Activated CD8-positive, alpha-beta memory T cell treated with anti-CD3 and anti-CD28 coated beads, Interleukin-2, amount 50 U/mL, for 48 hours (primary cell): ENCODE measurements at regions not wholly inside any gene's neighbourhood (a gene's known extent, or its start where the extent isn't known, plus 50 kb on each side); places are given as distances from the start of the nearest gene placed in this dataset.
"Not testable (repeated sequence)": the region's sequence is repeated elsewhere in the genome, so short reads cannot be mapped to it uniquely, and the experiment has no call there.

ENCODE experiments used
- DNase-seq: peaks from one replicate; pipeline ENCODE4 v3.0.0-alpha.2; 2020

DNA sequence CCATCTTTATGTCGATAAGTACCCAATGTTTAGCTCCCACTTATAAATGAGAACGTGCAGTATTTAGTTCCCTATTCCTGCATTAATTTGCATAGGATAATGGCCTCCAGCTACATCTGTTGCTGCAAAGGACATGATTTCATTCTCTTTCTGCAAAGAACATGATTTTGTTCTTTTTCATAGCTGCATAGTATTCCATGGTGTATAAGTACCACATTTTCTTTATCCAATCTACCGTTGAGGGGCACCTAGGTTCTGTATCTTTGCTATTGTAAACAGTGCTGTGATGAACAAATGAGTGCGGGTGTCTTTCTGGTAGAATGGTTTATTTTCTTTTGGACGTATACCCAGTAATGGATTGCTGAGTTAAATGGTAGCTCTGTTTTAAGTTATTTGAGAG lies 63.0 kb downstream of the HLX start:
- DNase-seq: no peak

DNA sequence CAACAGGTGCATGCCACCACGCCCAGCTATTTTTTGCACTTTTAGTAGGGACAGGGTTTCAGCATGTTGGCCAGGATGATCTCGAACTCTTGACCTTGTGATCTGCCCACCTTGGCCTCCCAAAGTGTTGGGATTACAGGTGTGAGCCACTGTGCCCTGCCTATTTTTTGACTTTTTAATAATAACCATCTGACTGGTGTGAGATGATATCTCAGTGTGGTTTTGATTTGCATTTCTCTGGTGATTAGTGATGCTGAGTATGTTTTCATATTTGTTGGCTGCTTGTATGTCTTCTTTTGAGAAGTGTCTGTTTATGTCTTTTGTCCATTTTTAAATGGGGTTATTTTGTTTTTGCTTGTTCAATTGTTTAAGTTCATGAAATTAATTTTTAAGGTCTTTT lies 63.7 kb downstream of the HLX start:
- not testable (repeated sequence) for DNase-seq

DNA sequence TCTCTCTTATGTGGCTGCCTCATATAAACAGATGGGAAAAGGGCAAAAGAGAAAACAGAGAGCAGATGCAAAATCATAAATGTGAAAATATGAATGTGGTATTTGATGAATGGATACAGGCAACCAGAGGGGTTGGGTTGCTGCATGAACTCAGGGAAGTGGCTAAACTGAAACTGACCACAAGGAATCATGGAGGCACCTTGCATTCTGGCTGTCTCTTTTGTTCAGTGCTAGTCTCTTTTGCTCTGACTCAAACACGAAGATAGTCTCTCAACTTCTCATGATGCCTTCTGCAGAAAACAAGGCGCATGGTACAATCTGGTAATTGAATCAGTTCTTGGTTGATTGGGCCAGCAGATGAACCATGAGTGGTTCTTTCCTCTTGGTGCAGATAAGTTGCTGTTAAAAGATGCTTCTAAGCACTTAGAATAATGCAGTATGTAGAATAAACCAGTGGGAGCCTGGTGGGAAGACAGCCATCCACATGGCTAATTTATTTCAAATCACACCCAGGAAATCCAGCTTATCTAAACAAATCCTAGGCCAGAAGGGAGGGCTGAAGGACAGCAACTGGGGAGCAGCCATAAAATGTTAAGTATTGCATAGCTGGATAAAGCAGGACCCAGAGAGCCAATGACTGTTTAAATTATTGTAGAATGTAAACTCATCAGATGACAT lies 64.2 kb downstream of the HLX start:
- DNase-seq: no peak

DNA sequence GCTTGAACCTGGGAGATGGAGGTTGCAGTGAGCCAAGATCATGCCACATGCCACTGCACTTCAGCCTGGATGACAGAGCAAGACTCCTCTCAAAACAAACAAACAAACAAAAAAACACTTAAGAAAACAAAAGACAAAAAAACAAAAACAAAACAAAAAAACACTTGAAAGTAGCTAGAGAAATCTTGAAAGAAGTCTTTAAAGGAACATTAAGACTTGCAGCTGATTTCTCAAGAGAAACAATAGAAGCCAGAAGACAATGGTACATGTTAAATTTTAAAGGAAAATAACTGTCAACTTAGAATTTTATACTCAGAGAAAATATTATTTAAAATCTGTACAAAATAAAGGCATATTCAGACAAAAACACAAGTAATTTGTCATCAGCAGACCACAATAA lies 71.3 kb downstream of the HLX start:
- DNase-seq: no peak

DNA sequence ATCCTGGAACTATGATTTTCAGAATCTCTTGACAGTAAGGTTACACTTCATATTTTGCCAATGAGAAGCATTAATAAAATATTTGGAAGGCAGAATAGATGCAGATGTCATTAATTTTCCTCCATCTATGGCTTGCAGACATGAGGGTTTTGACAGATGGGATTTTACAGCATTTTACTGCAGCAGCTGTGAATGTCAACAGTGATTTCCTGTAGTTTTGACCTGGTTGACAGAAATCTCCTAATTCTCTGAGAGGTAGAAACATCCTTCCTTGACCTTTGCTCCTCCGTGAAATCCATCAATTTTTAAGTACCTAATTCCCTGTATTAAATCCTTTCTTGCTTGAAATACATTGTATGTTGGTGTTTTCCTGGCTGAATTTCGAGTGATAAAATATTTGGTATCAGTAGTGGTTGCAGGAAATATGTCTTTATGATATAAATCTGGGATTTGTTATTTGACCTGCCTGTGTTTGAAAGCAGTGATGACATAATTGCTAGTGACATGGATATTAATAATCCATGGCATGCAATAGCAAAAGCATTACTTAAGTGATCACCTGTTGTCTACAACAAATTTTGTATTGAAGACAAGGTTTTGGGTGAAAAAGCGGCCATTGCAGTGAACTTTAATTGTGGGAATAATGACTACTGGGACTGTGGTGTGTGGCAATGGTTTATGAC lies 73.9 kb downstream of the HLX start:
- DNase-seq: no peak

DNA sequence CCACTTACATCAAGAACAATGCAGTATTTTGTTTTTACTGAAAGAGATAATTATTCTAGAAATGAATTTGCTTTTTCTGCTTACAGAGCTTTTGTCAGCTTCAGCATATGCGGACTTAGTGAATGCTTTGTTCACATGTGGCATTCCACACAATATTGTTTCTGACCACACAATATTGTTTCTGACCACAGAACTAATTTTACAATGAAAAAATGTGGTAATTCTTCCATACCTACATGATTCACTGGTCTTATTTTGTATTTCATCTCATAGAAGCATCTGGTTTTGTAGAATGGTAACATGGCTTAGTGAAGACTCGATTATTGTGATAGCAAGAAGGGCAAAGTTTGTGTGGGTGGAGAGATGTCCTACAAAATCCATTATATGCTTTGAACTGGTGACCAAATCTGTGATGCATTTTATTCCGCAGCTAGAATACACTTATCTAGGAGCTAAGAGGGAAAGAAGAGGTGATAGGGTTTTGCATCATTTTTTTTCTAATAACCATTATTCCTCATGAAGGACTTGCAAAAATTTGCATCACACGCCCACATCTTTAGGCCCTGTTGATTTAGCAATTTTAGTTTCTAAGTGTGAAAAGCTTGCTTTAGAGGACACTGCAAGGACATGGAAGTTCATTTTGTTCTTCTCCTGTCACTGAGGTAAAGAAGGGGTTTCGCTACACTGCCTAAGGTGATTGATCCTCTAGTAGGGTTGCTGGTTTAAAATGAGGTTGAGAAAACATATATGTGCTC lies 75.3 kb downstream of the HLX start:
- DNase-seq: no peak

DNA sequence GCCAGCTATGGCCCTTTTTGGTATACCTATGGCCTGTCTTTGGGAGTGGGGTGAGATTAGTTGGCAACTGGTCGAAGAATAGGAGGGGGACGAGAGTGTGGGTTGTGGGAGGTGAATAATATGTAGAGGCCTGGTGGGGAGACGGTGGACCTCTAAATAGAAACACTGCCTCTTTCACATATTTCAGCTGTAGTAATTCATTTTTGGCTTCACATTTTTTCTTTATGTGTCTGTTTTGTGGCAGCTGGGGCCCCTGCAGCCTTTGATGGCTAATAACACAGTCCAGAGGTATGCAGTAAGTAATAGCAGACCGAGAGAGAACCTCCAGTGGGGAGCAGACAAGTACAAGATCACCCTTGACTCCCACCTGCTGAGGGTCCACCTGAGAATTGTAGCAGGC lies 75.9 kb downstream of the HLX start:
- DNase-seq: no peak

DNA sequence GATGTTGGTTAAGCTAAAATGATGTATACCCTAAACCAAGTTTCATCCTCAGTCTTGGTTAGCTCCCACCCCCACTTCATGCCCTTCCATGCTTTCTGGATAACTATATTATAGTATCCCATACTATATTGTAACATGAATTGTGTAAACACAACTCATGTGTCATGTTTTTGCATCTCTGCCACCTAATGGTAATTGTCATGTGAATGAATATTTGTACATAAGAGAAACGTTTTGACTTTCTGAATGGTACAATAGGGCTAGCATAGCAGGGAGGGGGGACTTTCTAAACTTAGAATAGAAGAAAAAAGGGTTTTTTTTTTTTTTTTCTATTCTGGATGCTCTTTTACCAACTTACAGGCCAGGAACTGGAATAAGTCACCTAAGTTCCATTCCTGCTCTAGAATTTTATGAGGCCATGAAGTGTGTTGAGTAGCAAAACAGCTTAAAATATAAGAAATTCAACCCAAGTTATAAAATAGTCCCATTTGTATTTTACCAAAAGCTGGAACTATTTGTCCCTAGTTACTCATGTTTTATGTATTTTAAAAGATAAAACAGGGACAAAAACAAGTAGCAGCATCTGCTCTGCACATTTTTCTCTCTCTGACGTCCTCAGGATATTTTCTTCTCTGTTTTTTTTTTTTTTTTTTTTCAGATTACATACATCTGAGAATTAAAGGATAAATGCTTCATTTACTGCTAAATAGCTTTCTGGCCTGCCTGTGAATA lies 77.4 kb downstream of the HLX start:
- DNase-seq: no peak

DNA sequence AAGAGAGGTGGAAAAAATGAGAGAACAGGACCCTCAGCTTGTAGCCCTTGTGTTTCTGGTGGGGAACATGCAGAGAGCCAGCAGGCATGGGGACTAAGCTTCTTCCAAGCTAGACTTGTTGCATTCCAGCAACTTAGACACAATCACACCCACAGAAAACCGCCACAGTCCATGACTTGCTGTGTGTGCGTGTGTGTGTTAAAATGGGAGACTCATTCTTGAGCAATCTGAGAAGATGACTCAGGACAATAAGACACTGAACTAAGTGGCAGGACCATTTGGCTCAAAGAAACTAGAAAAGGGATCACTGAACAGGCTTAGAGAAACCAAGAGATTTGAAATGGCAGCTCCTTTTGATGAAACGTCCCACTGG lies 78.0 kb downstream of the HLX start:
- DNase-seq: no peak

DNA sequence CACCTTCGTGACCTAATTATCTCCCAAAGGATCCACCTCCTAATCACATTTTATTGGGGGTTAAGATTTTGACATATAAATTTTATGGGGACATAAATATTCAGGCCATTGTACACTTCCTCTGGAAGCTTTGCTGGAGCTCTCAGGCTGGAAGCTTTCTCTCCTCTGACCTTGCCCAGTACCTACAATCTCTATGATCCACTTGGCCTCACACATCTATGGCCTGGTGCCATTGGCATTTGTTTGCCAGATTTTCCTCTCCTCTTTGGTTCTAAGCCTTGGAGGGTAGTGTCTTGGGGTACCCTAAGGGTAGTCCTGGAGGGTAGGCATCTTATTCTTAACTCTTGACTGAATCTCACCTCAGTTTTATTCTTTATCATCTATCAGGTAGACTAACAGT lies 79.0 kb downstream of the HLX start:
- no peak for DNase-seq

DNA sequence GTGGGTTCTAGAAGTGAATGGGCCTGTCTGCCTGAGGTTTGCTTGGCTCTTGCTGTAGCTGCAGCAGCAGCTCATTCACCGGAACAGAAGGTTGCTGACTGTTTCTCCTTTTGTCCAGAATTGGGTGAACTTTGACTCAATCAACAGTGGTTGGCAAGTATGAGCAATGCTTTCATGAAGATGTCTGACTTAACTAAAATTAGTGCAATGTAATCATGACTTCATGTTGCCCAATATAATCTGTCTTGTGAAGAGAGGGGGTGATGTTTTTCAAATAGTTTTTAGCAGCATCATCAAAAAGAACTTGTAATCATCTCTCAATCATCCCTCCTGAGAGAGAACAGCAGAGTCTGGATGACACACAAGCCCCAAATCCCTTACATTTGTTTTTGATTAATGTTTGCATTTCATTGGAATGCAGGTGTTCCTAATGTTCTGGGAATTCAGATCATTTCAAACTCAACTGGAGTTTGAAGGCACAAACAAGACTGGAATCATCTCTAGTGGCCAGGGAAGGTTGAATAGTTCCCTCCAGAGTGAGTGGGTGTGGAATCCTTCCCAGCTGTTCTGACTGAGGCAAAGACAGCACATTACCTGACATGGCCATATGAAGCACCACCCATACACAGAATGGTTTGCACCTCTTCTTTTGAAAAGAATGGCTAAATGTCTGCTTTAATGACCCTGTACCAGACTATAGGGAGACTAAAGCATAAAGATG lies 82.9 kb downstream of the HLX start:
- no peak for DNase-seq

DNA sequence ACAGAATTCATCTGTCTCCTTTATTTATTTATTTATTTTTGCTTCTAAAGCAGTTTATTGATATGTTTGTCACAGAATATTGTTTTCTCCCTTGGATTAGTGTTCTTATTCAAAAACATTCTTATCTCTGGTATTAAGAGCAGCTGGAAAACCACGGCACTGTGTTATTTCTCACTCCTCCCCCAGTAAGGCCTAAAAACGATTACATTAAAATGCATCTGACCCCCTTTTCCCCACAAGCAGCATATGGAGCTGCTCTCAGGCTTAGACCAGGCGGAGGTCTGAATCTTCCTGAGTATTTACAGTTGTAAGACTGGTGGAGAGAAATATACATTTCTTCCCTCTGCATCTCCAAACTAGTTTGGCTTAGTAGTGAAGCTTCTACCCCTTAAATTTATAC lies 86.8 kb downstream of the HLX start:
- no peak for DNase-seq

DNA sequence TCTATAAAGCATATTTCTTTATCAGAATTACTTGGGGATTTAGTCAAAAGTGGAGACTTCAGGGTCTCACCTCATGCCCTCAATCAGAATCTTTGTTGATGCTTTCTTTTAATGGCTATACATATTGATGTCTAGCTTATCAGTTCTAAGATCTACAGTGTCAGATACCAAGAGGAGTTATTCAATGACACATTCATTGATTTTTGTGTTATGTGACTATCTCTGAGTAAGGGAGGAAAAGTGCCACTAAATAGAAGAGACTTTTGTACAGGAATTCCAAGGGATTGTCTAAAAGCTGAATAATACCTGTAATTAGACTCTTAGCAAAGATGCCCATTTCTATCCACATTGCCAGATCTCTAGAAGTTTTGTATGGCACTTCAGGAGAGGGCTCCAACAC lies 87.2 kb downstream of the HLX start:
- no peak for DNase-seq

DNA sequence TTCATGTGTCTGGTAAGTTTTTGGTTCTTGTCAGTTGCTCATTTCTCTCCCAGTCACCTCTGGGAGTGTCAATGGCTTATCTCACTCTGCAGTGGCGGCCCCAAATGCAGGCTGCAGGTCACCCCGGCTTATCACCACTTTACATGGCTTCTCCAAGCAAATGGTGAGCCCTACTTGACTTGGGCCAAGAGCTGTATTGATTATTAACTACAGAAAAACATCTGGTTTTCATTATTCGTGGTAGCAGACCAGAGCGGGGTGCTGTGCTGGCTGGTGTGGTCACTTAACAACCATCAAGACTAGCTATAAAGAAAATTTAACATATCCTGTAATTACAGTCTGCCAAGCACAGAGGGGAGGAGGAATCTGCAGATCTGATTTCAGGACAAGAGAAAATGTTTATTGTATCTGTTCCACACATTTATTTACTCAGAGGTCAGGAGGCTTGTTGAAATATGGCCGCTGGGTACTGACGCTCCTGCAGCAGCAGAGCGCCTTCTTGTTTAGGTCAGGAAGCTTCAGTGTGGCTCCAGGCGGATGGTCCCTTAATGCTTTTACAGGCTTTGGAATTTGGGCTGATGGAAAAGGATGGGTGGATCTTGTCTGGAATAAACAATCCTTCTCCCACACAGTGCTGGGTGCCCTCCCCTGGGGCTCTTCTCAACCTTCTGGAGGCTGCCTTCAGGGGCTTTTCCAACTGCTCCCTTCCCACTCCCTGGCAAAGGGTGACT lies 87.8 kb downstream of the HLX start:
- no peak for DNase-seq

DNA sequence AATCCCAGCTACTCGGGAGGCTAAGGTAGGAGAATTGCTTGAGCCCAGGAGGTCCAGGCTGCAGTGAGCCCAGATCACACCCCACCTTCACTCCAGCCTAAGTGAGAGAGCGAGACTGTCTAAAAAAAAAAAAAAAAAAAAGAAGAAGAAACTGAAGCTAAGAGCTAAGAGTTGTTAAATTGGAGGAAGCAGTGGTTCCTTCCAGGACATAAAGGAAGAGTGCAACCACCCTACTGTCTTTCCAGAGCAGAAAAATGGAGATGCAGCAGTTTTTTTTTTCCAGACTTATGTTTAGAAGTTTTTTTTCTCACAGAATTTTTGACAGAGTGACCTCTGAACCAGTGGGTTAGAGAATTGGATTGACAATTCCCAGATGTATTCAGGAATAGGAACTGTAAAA lies 88.7 kb downstream of the HLX start:
- DNase-seq: no peak

DNA sequence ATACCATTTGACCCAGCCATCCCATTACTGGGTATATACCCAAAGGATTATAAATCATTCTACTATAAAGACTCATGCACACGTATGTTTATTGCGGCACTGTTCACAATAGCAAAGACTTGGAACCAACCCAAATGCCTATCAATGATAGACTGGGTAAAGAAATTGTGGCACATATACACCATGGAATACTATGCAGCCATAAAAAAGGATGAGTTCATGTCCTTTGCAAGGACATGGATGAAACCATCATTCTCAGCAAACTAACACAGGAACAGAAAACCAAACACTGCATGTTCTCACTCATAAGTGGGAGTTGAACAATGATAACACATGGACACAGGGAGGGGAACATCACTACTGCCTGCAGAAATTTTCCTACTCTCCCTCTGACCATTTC lies 90.0 kb downstream of the HLX start:
- not testable (repeated sequence) for DNase-seq

DNA sequence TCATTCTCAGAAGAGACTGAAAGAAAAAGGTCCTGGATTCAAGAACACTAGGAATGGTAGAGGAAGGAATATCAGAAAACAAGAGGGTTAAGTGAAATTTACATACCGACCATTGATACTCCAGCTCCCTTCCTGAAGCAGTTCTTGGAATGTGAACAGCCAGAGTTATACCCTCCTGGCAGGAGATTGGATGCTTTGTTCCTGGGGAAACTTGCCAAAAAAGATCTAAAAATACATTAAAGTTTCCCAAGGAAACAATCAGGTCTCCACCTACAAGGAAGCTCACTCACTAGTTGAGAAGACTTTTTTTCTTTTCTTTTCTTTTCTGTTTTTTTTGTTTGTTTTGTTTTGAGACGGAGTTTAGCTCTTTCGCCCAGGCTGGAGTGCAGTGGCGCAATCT lies 91.1 kb downstream of the HLX start:
- no peak for DNase-seq

DNA sequence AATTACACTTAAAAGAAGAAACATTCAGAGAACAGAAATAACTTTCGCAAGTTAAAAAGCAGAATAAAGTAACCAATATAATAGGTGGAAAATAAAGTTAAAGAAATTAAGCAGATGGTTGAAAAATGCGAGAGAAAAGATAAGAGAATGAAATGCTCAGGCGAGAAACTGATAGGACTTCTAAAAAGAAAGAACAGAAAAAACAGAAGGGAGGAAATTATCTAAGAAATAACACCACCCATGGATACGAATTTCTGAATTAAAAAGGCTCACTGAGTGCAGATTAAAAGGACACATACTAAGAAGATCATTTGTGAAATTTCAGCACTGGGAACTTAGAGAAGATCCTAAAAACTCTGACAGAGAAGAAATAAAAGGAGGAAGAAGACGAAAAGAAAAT lies 92.0 kb downstream of the HLX start:
- DNase-seq: no peak

DNA sequence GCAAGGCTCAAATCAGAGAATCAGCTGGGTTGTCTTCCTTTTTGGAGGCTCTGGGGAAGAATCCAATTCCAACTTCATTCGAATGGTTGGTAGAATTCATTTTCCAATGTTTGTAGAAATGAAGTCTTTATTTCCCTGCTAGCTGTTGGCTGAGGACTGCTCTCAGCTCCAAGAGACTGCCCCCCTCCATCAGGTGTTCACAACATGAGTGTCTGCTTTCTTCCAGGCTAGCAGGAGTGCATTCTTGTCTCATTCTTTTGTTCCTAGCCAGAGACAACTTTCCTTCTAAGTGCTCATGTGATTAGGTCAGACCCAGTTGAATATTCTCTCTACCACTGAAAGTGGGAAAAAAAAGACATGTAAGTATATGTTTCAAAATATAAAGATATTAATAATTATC lies 95.2 kb downstream of the HLX start:
- no peak for DNase-seq

DNA sequence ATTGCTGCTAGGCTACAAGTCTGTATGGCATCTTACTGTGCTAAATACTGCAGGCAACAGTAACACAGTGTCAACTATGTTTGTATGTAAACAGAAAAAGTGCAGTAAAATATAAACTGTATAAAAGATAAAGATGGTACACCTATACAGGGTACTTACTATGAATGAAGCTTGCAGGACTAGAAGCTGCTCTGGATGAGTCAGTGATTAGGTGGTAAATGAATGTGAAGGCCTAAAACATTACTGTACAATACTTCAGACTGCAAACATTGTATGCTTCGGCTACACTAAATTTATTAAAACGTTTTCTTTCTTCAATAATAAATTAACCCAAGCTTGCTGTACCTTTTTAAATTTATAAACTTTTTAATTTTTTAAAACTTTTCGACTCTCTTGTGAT lies 97.1 kb downstream of the HLX start:
- DNase-seq: no peak

DNA sequence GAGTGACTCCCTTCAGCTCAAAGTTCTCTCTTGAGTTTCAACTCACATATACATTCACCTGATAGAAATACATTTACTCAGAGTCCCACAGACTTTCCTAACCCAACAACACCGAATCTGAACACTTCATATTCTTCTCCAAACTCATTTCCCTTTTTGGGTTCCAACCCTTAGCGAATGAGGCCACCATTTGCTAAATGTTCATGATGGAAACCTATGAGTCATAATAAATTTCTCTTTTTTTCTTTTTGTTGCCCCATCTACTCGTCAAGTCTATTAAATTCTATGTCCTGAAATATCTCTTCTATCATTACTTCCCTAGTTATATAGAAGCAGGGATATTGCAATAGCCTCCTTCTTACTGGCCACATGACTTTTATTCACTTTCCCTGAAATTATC lies 100.1 kb downstream of the HLX start:
- no peak for DNase-seq

DNA sequence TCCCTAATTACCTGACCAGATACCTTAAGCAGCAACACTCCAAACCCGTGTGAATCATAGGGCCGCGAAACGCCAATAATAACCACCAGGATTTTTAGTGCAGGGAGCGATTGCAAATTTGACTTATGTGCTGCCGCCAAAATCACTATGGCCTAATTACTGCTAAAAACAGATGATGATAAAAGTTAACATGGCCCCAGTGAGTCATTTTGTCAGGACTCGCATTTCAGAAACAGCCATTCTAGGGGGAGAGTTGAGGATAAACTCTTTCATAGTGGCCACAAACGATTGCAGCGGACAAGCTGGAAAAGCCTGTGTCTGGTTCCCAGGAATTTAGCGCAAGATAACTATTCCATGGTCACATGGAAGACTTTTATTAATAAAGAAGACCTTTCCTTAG lies 103.4 kb downstream of the HLX start:
- no peak for DNase-seq
